Suprapubic skin (tissue), 3 donors: ENCODE measurements at regions not wholly inside any gene's neighbourhood (a gene's known extent, or its start where the extent isn't known, plus 50 kb on each side); places are given as distances from the start of the nearest gene placed in this dataset.

Experiments used
- POLR2A ChIP-seq, 2 donors: fragments of 450-650 bp; IDR thresholded peaks; one replicate each; pipeline ENCODE4 v1.6.1; 2017; ENCODE audit warnings: antibody characterized with exemption in 2 of 2, mild to moderate bottlenecking in 2 of 2, moderate library complexity in 2 of 2
- TF ChIP-seq, protein P1 (sequence below), 2 donors: fragments of 200-600 bp in 1 of 2; fragments of 450-650 bp in 1 of 2; sonication (generic) in 1 of 2; IDR thresholded peaks; one replicate each; pipeline ENCODE4 v1.5.1; 2016 to 2019; ENCODE audit warnings: antibody characterized with exemption in 2 of 2, mild to moderate bottlenecking in 1 of 2, moderate library complexity in 1 of 2

DNA sequence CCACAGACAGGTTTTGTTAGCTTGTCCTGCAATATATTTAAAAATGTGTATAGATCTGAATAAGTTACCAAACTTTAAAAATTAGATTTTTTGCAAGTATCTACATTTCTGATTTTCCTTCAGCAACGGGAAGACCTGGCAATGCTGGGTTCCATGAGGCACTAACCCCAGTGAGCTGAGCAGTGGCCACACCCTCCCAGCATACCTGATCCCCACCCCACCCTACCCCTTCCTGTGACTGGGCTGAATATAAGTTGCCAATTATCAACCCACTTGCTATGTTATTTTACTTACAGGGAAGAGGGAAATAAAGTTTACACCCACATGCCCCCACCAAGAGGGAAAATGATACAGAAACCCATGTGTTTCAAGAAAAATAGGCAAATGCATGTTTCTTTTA lies 70.3 kb upstream of the RALGAPA2 start:
- TF ChIP-seq, protein P1, sequence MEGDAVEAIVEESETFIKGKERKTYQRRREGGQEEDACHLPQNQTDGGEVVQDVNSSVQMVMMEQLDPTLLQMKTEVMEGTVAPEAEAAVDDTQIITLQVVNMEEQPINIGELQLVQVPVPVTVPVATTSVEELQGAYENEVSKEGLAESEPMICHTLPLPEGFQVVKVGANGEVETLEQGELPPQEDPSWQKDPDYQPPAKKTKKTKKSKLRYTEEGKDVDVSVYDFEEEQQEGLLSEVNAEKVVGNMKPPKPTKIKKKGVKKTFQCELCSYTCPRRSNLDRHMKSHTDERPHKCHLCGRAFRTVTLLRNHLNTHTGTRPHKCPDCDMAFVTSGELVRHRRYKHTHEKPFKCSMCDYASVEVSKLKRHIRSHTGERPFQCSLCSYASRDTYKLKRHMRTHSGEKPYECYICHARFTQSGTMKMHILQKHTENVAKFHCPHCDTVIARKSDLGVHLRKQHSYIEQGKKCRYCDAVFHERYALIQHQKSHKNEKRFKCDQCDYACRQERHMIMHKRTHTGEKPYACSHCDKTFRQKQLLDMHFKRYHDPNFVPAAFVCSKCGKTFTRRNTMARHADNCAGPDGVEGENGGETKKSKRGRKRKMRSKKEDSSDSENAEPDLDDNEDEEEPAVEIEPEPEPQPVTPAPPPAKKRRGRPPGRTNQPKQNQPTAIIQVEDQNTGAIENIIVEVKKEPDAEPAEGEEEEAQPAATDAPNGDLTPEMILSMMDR (IDR thresholded peaks at IDR 0.05), result no peak
- TF ChIP-seq POLR2A (IDR thresholded peaks at IDR 0.05), result no peak
